HL-60 (cell line): ENCODE measurements at regions not wholly inside any gene's neighbourhood (a gene's known extent, or its start where the extent isn't known, plus 50 kb on each side); places are given as distances from the start of the nearest gene placed in this dataset.

Experiments used
- DNase-seq, 2 experiments: peaks; one replicate each; pipeline ENCODE4 v3.0.0-alpha.2; 2010 to 2020; ENCODE audit warnings: low read depth in 1 of 2, low spot score in 1 of 2
- H3K27ac ChIP-seq: fragments of 250-450 bp; sonication (Bioruptor Pico); replicated peaks from 2 replicates; pipeline ENCODE4 v1.5.1; 2020; ENCODE audit warnings: mild to moderate bottlenecking, moderate library complexity
- H3K27me3 ChIP-seq: fragments of 250-450 bp; sonication (Bioruptor Pico); 2 replicates; pipeline ENCODE4 v1.5.1; 2021; ENCODE audit warnings: mild to moderate bottlenecking, moderate library complexity; ENCODE audit not compliant: insufficient read depth, poor library complexity, severe bottlenecking
- H3K4me3 ChIP-seq: replicated peaks from 2 replicates; pipeline ENCODE4 v1.5.1; 2011; ENCODE audit warnings: mild to moderate bottlenecking, control low read depth, low read length; ENCODE audit not compliant: insufficient read depth
- GABPA ChIP-seq: IDR thresholded peaks from 2 replicates; pipeline ENCODE4 v1.6.1; 2012; ENCODE audit warnings: low read depth
- POLR2AphosphoS5 ChIP-seq: IDR thresholded peaks from 2 replicates; pipeline ENCODE4 v1.6.1; 2012; ENCODE audit warnings: low read depth
- SPI1 ChIP-seq: IDR thresholded peaks from 2 replicates; pipeline ENCODE4 v1.6.1; 2012; ENCODE audit warnings: low read depth, mild to moderate bottlenecking, borderline replicate concordance
- TF ChIP-seq, protein P1 (sequence below): IDR thresholded peaks from 2 replicates; pipeline ENCODE4 v1.6.1; 2012; ENCODE audit warnings: low read depth; ENCODE audit not compliant: insufficient replicate concordance
- TF ChIP-seq, protein P2 (sequence below): IDR thresholded peaks from one replicate; pipeline ENCODE4 v1.5.1; 2011; ENCODE audit warnings: low read length, control low read depth, inconsistent platforms; ENCODE audit not compliant: insufficient read depth

DNA sequence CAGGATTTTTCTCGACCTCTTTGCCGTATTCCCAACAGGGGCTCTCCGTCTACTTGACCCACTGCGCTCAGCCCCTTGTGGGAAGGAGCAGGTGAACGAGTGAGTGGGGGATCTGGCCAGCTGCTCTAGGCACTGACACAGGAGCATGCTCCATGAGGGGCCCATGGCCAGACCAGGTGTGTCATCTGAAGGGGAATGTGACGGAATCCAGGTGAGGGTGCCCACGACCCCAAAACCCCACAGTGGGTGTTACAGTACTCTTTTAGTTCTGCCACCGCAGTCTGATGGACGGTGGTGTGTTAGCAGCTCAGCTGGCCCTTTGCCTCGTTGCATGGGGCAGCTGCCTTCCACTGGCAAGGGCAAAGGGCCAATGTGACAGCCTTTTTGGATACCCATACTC lies 601.4 kb upstream of the NCAM2 start:
- no peak for DNase-seq
- H3K27me3 ChIP-seq, result no peaks in the 10 kb centered on the region
- no peak for TF ChIP-seq POLR2AphosphoS5
- TF ChIP-seq SPI1, result no peak
- TF ChIP-seq, protein P1, sequence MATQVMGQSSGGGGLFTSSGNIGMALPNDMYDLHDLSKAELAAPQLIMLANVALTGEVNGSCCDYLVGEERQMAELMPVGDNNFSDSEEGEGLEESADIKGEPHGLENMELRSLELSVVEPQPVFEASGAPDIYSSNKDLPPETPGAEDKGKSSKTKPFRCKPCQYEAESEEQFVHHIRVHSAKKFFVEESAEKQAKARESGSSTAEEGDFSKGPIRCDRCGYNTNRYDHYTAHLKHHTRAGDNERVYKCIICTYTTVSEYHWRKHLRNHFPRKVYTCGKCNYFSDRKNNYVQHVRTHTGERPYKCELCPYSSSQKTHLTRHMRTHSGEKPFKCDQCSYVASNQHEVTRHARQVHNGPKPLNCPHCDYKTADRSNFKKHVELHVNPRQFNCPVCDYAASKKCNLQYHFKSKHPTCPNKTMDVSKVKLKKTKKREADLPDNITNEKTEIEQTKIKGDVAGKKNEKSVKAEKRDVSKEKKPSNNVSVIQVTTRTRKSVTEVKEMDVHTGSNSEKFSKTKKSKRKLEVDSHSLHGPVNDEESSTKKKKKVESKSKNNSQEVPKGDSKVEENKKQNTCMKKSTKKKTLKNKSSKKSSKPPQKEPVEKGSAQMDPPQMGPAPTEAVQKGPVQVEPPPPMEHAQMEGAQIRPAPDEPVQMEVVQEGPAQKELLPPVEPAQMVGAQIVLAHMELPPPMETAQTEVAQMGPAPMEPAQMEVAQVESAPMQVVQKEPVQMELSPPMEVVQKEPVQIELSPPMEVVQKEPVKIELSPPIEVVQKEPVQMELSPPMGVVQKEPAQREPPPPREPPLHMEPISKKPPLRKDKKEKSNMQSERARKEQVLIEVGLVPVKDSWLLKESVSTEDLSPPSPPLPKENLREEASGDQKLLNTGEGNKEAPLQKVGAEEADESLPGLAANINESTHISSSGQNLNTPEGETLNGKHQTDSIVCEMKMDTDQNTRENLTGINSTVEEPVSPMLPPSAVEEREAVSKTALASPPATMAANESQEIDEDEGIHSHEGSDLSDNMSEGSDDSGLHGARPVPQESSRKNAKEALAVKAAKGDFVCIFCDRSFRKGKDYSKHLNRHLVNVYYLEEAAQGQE, result no peak
- TF ChIP-seq, protein P2, sequence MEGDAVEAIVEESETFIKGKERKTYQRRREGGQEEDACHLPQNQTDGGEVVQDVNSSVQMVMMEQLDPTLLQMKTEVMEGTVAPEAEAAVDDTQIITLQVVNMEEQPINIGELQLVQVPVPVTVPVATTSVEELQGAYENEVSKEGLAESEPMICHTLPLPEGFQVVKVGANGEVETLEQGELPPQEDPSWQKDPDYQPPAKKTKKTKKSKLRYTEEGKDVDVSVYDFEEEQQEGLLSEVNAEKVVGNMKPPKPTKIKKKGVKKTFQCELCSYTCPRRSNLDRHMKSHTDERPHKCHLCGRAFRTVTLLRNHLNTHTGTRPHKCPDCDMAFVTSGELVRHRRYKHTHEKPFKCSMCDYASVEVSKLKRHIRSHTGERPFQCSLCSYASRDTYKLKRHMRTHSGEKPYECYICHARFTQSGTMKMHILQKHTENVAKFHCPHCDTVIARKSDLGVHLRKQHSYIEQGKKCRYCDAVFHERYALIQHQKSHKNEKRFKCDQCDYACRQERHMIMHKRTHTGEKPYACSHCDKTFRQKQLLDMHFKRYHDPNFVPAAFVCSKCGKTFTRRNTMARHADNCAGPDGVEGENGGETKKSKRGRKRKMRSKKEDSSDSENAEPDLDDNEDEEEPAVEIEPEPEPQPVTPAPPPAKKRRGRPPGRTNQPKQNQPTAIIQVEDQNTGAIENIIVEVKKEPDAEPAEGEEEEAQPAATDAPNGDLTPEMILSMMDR, result no peak
- TF ChIP-seq GABPA, result no peak
- H3K4me3 ChIP-seq, result no peak overlapping the region
- no peak overlapping the region for H3K27ac ChIP-seq

DNA sequence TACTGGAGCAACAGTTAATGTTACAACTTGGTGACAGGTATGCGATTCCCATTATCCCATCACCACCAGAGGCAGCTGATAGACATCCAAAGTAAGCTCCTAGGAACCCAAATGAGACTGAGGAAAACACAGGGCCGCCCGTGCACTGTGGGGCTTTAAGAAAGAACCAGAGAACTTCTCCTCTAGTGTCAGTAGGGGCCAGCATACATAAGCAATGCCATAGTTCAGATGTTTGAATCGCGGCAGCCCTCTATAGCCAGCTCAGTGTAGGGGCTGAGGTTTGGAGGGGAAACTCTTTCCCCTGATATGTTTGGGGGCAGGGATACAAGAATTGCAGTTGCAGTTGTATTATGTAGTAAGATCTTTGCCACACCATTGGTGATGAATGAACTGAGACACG lies 593.3 kb upstream of the NCAM2 start:
- Histone ChIP-seq H3K27ac (no peak overlapping the region), H3K27me3 (no peaks in the 10 kb centered on the region), H3K4me3 (no peak overlapping the region)
- TF ChIP-seq SPI1, result no peak
- no peak for TF ChIP-seq POLR2AphosphoS5
- TF ChIP-seq GABPA, result no peak
- TF ChIP-seq, protein P1, result no peak
- TF ChIP-seq, protein P2, result no peak
- DNase-seq, result no peak

DNA sequence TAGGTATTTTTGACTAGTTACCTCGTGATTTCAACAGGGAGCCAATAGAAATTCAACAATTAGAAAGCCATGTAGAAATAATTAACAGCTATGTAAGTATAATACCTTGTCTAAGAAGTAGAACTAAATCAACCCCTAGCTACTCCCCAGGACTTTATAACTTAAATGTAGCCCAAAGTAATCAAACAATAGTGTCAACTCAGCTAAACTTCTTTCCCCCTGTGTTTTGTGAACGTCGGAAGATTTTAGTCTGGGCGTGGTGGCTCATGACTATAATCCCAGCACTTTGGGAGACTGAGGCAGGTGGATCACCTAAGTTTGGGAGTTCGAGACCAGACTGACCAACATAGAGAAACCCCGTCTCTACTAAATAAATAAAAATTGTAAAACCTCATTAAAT lies 579.9 kb upstream of the NCAM2 start:
- DNase-seq, result no peak
- TF ChIP-seq, protein P2, result no peak
- TF ChIP-seq GABPA (no peak), POLR2AphosphoS5 (no peak), SPI1 (no peak)
- TF ChIP-seq, protein P1, result no peak

More for the DNA sequence above, 579.9 kb upstream of the NCAM2 start:
- Histone ChIP-seq H3K27me3 (no peaks in the 10 kb centered on the region), H3K27ac (no peak overlapping the region), H3K4me3 (no peak overlapping the region)
